ENCODE measurements at regions not wholly inside any gene's neighbourhood (a gene's known extent, or its start where the extent isn't known, plus 50 kb on each side); places are given as distances from the start of the nearest gene placed in this dataset.
A peak's percentile ranks its signal among the peaks of the same experiment; 100 is the strongest.

DNA sequence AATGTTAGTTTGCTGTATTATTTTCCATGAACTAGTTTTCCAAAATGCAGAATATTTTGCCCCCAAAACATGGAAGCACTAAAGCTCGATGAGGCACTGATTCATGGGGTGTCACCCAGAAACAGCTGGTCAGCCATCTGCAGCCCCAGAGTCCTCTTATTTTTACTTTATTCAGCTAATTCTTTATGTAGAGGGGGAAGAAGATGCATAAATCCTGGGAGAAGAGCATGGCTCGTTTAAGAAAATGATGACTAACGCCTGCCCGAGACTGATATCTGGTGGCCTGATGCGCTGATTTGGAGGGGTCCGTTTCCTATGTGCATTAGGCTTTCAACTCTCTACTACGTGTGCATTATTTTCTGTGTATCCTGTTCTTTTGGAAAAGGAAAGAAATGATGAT is 390.3 kb upstream of the MEF2C start:
- Histone ChIP-seq H3K4me3 (no peak overlapping the region), H3K9me3 (no peaks in the 10 kb centered on the region), H3K36me3 (no peaks in the 10 kb centered on the region), H3K27ac (no peak overlapping the region), H3K27me3 (no peaks in the 10 kb centered on the region), H3K4me1 (no peaks in the 10 kb centered on the region)
- TF ChIP-seq CTCF (IDR thresholded peaks at IDR 0.05): no peak
- DNase-seq: no peak
- no peak for ATAC-seq
- intact Hi-C loops (cut with DNase I): no loop called here

- no peak for TF ChIP-seq CTCF (IDR thresholded peaks at IDR 0.05)
- Histone ChIP-seq H3K9me3 (no peaks in the 10 kb centered on the region), H3K27me3 (no peaks in the 10 kb centered on the region), H3K27ac (no peak overlapping the region), H3K4me3 (no peak overlapping the region), H3K4me1 (no peaks in the 10 kb centered on the region), H3K36me3 (no peaks in the 10 kb centered on the region)
- ATAC-seq: no peak
- intact Hi-C loops (cut with DNase I): no loop called here
- no peak for DNase-seq
These were observed 387.9 kb upstream of the MEF2C start for GRCh38 chr5:89270901-89271300.

DNA sequence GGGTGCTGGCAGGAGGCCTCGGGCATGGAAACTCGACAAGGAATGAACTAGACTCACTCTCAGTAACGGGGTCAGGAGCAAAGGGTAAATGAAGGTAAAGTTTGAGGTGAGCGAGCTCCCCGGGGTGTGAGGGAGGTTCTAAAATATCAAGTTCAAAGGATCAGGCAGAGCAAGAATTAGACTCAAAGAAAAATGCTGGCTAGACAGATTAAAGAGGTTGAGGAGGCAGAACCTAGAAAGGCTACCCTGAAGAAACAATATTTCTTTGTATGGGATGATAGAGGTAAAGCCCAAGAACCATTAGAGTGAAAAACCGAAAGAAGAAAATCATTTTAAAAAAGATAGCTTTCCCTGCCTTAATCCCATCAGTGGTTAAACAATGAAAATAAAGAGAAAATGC is 386.7 kb upstream of the MEF2C start:
- no peak overlapping the region for H3K4me3 ChIP-seq

DNA sequence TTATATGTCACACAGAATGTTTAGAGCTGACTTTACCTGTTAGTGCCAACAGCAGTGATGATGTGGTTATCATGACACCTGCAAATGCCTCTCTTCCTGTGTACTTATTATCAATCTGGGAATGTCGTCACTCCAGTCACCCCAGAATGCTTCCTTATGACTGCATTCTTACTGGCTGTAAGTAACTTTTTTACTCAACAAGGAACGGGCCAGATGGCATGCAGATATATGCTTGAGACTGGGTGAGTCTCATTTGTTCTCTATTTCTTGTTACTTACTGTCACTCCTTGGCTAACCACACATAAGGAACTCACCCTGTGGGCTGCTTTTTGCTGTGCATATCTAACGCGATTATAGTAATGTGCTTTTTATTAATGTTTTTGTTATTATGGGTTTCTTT is 385.5 kb upstream of the MEF2C start:
- H3K4me3 ChIP-seq: no peak overlapping the region
- DNase-seq (no peak), ATAC-seq (peak; percentile 45)
- H3K36me3 ChIP-seq: no peaks in the 10 kb centered on the region
- no peaks in the 10 kb centered on the region for H3K4me1 ChIP-seq
- H3K27ac ChIP-seq: no peak overlapping the region
- H3K27me3 ChIP-seq: no peaks in the 10 kb centered on the region
- TF ChIP-seq CTCF (IDR thresholded peaks at IDR 0.05): no peak
- no peaks in the 10 kb centered on the region for H3K9me3 ChIP-seq
- intact Hi-C loops (cut with DNase I): no loop called here

More for the DNA sequence above, 386.7 kb upstream of the MEF2C start:
- no peak overlapping the region for H3K27ac ChIP-seq
- ATAC-seq (no peak), DNase-seq (no peak)
- intact Hi-C loops (cut with DNase I): no loop called here
- TF ChIP-seq CTCF (IDR thresholded peaks at IDR 0.05): no peak
- no peaks in the 10 kb centered on the region for H3K4me1 ChIP-seq
- H3K36me3 ChIP-seq: no peaks in the 10 kb centered on the region
- H3K9me3 ChIP-seq: no peaks in the 10 kb centered on the region
- no peaks in the 10 kb centered on the region for H3K27me3 ChIP-seq

- Histone ChIP-seq H3K4me3 (no peak overlapping the region), H3K36me3 (no peaks in the 10 kb centered on the region), H3K4me1 (no peaks in the 10 kb centered on the region), H3K27ac (no peak overlapping the region), H3K9me3 (no peaks in the 10 kb centered on the region), H3K27me3 (no peaks in the 10 kb centered on the region)
- DNase-seq: no peak
- intact Hi-C loops (cut with DNase I): no loop called here
- no peak for TF ChIP-seq CTCF (IDR thresholded peaks at IDR 0.05)
- ATAC-seq: no peak
These were observed 384.8 kb upstream of the MEF2C start for GRCh38 chr5:89267788-89268187.

- intact Hi-C loops (cut with DNase I): no loop called here
- no peaks in the 10 kb centered on the region for H3K36me3 ChIP-seq
- DNase-seq (no peak), ATAC-seq (no peak)
- H3K27me3 ChIP-seq: no peaks in the 10 kb centered on the region
- H3K9me3 ChIP-seq: no peaks in the 10 kb centered on the region
- no peak overlapping the region for H3K27ac ChIP-seq
- H3K4me1 ChIP-seq: no peaks in the 10 kb centered on the region
- H3K4me3 ChIP-seq: no peak overlapping the region
- no peak for TF ChIP-seq CTCF (IDR thresholded peaks at IDR 0.05)
These were observed 382.7 kb upstream of the MEF2C start for GRCh38 chr5:89265511-89266179.
